Upper lobe of right lung (tissue), 1 donor: ENCODE measurements at regions not wholly inside any gene's neighbourhood (a gene's known extent, or its start where the extent isn't known, plus 50 kb on each side); places are given as distances from the start of the nearest gene placed in this dataset.

Source experiments
- ATAC-seq: fragments of 200-7000 bp; cut with Tn5 transposase; one replicate; pipeline ENCODE4 v1.9.1; 2020; ENCODE audit warnings: mild to moderate bottlenecking, moderate library complexity
- DNase-seq: peaks from one replicate; pipeline ENCODE4 v3.0.0-alpha.2; 2020
- H3K27ac ChIP-seq: fragments of 200-600 bp; one replicate; pipeline ENCODE4 v1.8.0; 2022
- H3K27me3 ChIP-seq: fragments of 200-600 bp; one replicate; pipeline ENCODE4 v1.8.0; 2022; ENCODE audit warnings: mild to moderate bottlenecking
- H3K36me3 ChIP-seq: fragments of 200-600 bp; one replicate; pipeline ENCODE4 v1.8.0; 2022
- H3K4me1 ChIP-seq: fragments of 200-600 bp; one replicate; pipeline ENCODE4 v1.8.0; 2022
- H3K4me3 ChIP-seq: fragments of 200-600 bp; one replicate; pipeline ENCODE4 v1.8.0; 2022; ENCODE audit warnings: mild to moderate bottlenecking
- H3K9me3 ChIP-seq: fragments of 200-600 bp; one replicate; pipeline ENCODE4 v1.8.0; 2022
- intact Hi-C: fragments of 100-400 bp; cut with DNase I; formaldehyde crosslinking; loops from one replicate; pipeline ENCODE4 v1.11.0; 2022
- TF ChIP-seq, protein P1 (sequence below): fragments of 200-600 bp; IDR thresholded peaks from one replicate; pipeline ENCODE4 v1.8.0; 2022; ENCODE audit warnings: antibody characterized with exemption
- donor health status: DM: no; HTN: yes; CAD: no; lungs with severe emphysema.

DNA sequence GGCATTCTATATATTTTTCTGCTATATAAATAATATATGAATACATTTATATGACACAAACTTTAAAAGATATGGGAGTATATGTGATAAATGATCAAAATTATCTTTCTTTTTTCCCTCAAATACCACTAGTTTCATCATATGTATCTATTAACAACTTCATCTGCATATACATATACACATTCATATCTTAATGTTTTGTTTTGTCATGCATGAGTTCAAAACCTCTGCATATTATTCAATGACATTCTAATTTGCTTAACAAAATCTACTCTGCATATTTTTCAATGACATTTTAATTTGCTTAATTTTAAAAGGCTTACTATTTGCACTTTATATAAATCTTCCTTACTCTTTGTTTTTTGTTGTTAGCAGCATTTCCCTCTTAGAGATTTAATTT lies 276.2 kb downstream of the PIK3C3 start:
- DNase-seq: no peak
- Histone ChIP-seq H3K36me3 (no peaks in the 10 kb centered on the region), H3K27ac (no peak overlapping the region), H3K27me3 (no peaks in the 10 kb centered on the region), H3K9me3 (no peaks in the 10 kb centered on the region), H3K4me3 (no peak overlapping the region), H3K4me1 (no peaks in the 10 kb centered on the region)
- TF ChIP-seq, protein P1, sequence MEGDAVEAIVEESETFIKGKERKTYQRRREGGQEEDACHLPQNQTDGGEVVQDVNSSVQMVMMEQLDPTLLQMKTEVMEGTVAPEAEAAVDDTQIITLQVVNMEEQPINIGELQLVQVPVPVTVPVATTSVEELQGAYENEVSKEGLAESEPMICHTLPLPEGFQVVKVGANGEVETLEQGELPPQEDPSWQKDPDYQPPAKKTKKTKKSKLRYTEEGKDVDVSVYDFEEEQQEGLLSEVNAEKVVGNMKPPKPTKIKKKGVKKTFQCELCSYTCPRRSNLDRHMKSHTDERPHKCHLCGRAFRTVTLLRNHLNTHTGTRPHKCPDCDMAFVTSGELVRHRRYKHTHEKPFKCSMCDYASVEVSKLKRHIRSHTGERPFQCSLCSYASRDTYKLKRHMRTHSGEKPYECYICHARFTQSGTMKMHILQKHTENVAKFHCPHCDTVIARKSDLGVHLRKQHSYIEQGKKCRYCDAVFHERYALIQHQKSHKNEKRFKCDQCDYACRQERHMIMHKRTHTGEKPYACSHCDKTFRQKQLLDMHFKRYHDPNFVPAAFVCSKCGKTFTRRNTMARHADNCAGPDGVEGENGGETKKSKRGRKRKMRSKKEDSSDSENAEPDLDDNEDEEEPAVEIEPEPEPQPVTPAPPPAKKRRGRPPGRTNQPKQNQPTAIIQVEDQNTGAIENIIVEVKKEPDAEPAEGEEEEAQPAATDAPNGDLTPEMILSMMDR: no peak
- intact Hi-C loops: no loop called here
- no peak for ATAC-seq

GRCh38 chr18:42231796-42232195 lies 276.8 kb downstream of the PIK3C3 start:
- H3K36me3 ChIP-seq: no peaks in the 10 kb centered on the region
- no peaks in the 10 kb centered on the region for H3K4me1 ChIP-seq
- ATAC-seq (no peak), DNase-seq (no peak)
- intact Hi-C loops: no loop called here
- H3K9me3 ChIP-seq: no peaks in the 10 kb centered on the region
- H3K27me3 ChIP-seq: no peaks in the 10 kb centered on the region
- TF ChIP-seq, protein P1: no peak
- H3K4me3 ChIP-seq: no peak overlapping the region
- no peak overlapping the region for H3K27ac ChIP-seq

GRCh38 chr18:42233908-42234307 lies 278.9 kb downstream of the PIK3C3 start:
- intact Hi-C loops: no loop called here
- Histone ChIP-seq H3K9me3 (no peaks in the 10 kb centered on the region), H3K36me3 (no peaks in the 10 kb centered on the region), H3K4me3 (no peak overlapping the region), H3K27ac (no peak overlapping the region), H3K27me3 (no peaks in the 10 kb centered on the region), H3K4me1 (no peaks in the 10 kb centered on the region)
- DNase-seq: no peak
- ATAC-seq: no peak
- TF ChIP-seq, protein P1: no peak

DNA sequence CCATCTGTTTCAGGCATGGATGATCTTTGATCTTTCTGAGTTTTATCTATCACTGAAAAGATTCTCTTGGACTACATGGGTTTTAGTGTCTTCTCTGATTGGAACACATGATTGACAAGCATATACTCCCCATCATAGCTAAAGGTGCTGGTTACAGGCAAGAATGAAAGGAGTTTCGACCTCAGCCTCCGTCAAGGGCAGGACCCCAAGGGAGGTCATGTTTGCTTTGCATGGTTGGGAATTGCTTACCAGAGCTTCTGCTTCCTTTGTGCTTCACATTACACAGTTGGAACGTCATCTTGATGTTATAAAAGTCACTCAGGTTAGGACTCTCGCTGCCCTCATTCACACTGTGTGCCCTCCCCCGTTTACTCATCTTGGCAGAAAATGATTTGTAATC lies 287.7 kb downstream of the PIK3C3 start:
- H3K9me3 ChIP-seq: no peaks in the 10 kb centered on the region
- no peaks in the 10 kb centered on the region for H3K36me3 ChIP-seq
- no peaks in the 10 kb centered on the region for H3K27me3 ChIP-seq
- H3K4me3 ChIP-seq: no peak overlapping the region
- TF ChIP-seq, protein P1: no peak
- ATAC-seq (no peak), DNase-seq (no peak)
- no peaks in the 10 kb centered on the region for H3K4me1 ChIP-seq
- intact Hi-C loops: no loop called here
- H3K27ac ChIP-seq: no peak overlapping the region

GRCh38 chr18:42245137-42245536 lies 290.1 kb downstream of the PIK3C3 start:
- Histone ChIP-seq H3K27ac (no peak overlapping the region), H3K36me3 (no peaks in the 10 kb centered on the region), H3K9me3 (no peaks in the 10 kb centered on the region), H3K4me1 (no peaks in the 10 kb centered on the region), H3K4me3 (no peak overlapping the region), H3K27me3 (no peaks in the 10 kb centered on the region)
- TF ChIP-seq, protein P1: no peak
- DNase-seq (no peak), ATAC-seq (no peak)
- intact Hi-C loops: no loop called here
